Fibroblast of lung (primary cell): ENCODE measurements at regions not wholly inside any gene's neighbourhood (a gene's known extent, or its start where the extent isn't known, plus 50 kb on each side); places are given as distances from the start of the nearest gene placed in this dataset.

Experiments used
- DNase-seq, 2 donors: peaks; one replicate each; pipeline versions ENCODE4 v3.0.0 to v3.0.0-alpha.2; 2010; ENCODE audit warnings: low read depth in 2 of 2
- H2AFZ ChIP-seq: 2 replicates; pipeline ENCODE4 v1.5.1; 2012; ENCODE audit warnings: low read length, control low read depth, inconsistent platforms
- H3K27ac ChIP-seq: 2 replicates; pipeline ENCODE4 v1.5.1; 2011; ENCODE audit warnings: low read length, control low read depth; ENCODE audit not compliant: insufficient read depth
- H3K27me3 ChIP-seq: 2 replicates; pipeline ENCODE4 v1.5.1; 2011; ENCODE audit warnings: mild to moderate bottlenecking, low read length; ENCODE audit not compliant: control insufficient read depth, insufficient read depth
- H3K36me3 ChIP-seq: 2 replicates; pipeline ENCODE4 v1.5.1; 2011; ENCODE audit warnings: low read length; ENCODE audit not compliant: control insufficient read depth, insufficient read depth
- H3K4me1 ChIP-seq: 2 replicates; pipeline ENCODE4 v1.5.1; 2011; ENCODE audit warnings: low read length; ENCODE audit not compliant: control insufficient read depth, insufficient read depth; ENCODE audit errors: extremely low read depth
- H3K4me2 ChIP-seq: 2 replicates; pipeline ENCODE4 v1.5.1; 2011; ENCODE audit warnings: low read length, control low read depth; ENCODE audit not compliant: insufficient read depth; ENCODE audit errors: extremely low read depth
- H3K4me3 ChIP-seq, 4 experiments: fragments of 200-600 bp in 1 of 4; sonication (generic) in 1 of 4; replicated peaks in 1 of 4; 2 replicates each; pipeline ENCODE4 v1.5.1; 2011 to 2016; ENCODE audit warnings: low read length in 4 of 4, low read depth in 3 of 4, mild to moderate bottlenecking in 3 of 4, control low read depth in 2 of 4, inconsistent platforms in 1 of 4, mixed read lengths in 1 of 4; ENCODE audit not compliant: insufficient read depth in 1 of 4; ENCODE audit errors: control extremely low read depth in 1 of 4
- H3K79me2 ChIP-seq: 2 replicates; pipeline ENCODE4 v1.5.1; 2012; ENCODE audit warnings: mild to moderate bottlenecking, low read length, inconsistent platforms; ENCODE audit not compliant: control insufficient read depth, insufficient read depth
- H3K9ac ChIP-seq: 2 replicates; pipeline ENCODE4 v1.5.1; 2011; ENCODE audit warnings: mild to moderate bottlenecking, low read length, control low read depth; ENCODE audit not compliant: insufficient read depth
- H3K9me3 ChIP-seq: 2 replicates; pipeline ENCODE4 v1.5.1; 2012; ENCODE audit warnings: low read depth, low read length; ENCODE audit not compliant: control insufficient read depth, insufficient read depth
- H4K20me1 ChIP-seq: 2 replicates; pipeline ENCODE4 v1.5.1; 2011; ENCODE audit warnings: low read length; ENCODE audit not compliant: control insufficient read depth, insufficient read depth; ENCODE audit errors: extremely low read depth
- CTCF ChIP-seq, 2 donors: IDR thresholded peaks in 1 of 2; conservative IDR thresholded peaks in 1 of 2; 1 replicate in 1 of 2; 2 replicates in 1 of 2; pipeline ENCODE4 v1.5.1; 2011 to 2012; ENCODE audit warnings: low read length in 2 of 2, control low read depth in 1 of 2, inconsistent platforms in 1 of 2, low read depth in 1 of 2, mild to moderate bottlenecking in 1 of 2
- EZH2 ChIP-seq: IDR thresholded peaks from 2 replicates; pipeline ENCODE4 v1.5.1; 2012; ENCODE audit warnings: low read length, control low read depth, mild to moderate bottlenecking; ENCODE audit errors: missing control alignments

GRCh38 chr4:181611946-181612600 is 631.1 kb upstream of the TENM3 start:
- no peak for TF ChIP-seq EZH2
- no peak for TF ChIP-seq CTCF (conservative IDR thresholded peaks at IDR 0.05 in 1 of 2, IDR thresholded peaks at IDR 0.05 in 1 of 2; ENCODE audit: low read depth in 1 of 2, low read length in 2 of 2)
- Histone ChIP-seq H3K36me3 (no peaks in the 10 kb centered on the region), H4K20me1 (no peaks in the 10 kb centered on the region), H3K9me3 (no peaks in the 10 kb centered on the region), H3K4me3 (no peak overlapping the region), H3K79me2 (no peaks in the 10 kb centered on the region), H2AFZ (no peak overlapping the region), H3K27me3 (no peaks in the 10 kb centered on the region), H3K4me1 (no peaks in the 10 kb centered on the region), H3K27ac (no peak overlapping the region), H3K9ac (no peak overlapping the region), H3K4me2 (no peak overlapping the region)
- no peak for DNase-seq

- no peak overlapping the region for H3K27ac ChIP-seq
- H4K20me1 ChIP-seq: no peaks in the 10 kb centered on the region
- no peak overlapping the region for H3K9ac ChIP-seq
- no peaks in the 10 kb centered on the region for H3K4me1 ChIP-seq
- no peaks in the 10 kb centered on the region for H3K9me3 ChIP-seq
- H3K79me2 ChIP-seq: no peaks in the 10 kb centered on the region
- H3K36me3 ChIP-seq: no peaks in the 10 kb centered on the region
- no peaks in the 10 kb centered on the region for H3K27me3 ChIP-seq
- no peak for DNase-seq
- TF ChIP-seq CTCF (conservative IDR thresholded peaks at IDR 0.05 in 1 of 2, IDR thresholded peaks at IDR 0.05 in 1 of 2; ENCODE audit: low read depth in 1 of 2, low read length in 2 of 2) (no peak), EZH2 (no peak)
- no peak overlapping the region for H2AFZ ChIP-seq
- no peak overlapping the region for H3K4me3 ChIP-seq
- H3K4me2 ChIP-seq: no peak overlapping the region
Measured at GRCh38 chr4:181613200-181613599, 630.0 kb upstream of the TENM3 start.

GRCh38 chr4:181618038-181618618 is 625.1 kb upstream of the TENM3 start:
- H3K79me2 ChIP-seq: no peaks in the 10 kb centered on the region
- H3K9me3 ChIP-seq: no peaks in the 10 kb centered on the region
- H3K4me3 ChIP-seq: no peak overlapping the region
- H4K20me1 ChIP-seq: no peaks in the 10 kb centered on the region
- no peak for DNase-seq
- H2AFZ ChIP-seq: no peak overlapping the region
- no peaks in the 10 kb centered on the region for H3K4me1 ChIP-seq
- no peak overlapping the region for H3K9ac ChIP-seq
- no peaks in the 10 kb centered on the region for H3K27me3 ChIP-seq
- H3K4me2 ChIP-seq: no peak overlapping the region
- no peaks in the 10 kb centered on the region for H3K36me3 ChIP-seq
- H3K27ac ChIP-seq: no peak overlapping the region
- TF ChIP-seq CTCF (conservative IDR thresholded peaks at IDR 0.05 in 1 of 2, IDR thresholded peaks at IDR 0.05 in 1 of 2; ENCODE audit: low read depth in 1 of 2, low read length in 2 of 2) (no peak), EZH2 (no peak)
